ENCODE measurements at regions not wholly inside any gene's neighbourhood (a gene's known extent, or its start where the extent isn't known, plus 50 kb on each side); places are given as distances from the start of the nearest gene placed in this dataset.

DNA sequence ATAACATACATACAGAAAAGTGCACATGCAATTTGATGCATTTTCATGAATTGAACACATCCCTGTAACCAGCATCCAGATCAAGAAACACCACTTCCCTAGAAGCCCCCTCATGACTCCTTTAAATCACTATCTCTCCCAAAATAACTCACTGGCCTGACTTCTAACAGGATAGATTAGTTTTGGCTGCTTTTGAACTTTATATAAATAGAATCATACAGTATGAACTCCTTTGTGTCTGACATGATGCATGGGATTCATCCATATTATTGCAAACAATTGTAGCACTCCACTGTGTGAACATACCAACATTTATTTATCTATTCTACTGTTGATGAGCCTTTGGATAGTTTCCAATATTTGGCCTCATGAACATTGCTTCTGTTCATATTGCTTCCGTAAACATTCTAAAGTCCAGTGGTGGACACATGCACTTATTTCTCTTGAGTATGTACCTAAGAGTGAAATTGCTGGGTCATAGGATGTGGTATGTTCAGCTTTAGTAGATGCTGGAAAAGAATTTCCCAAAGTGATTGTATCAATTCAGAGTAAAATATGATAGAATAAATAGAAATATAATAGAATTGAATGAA, 148.7 kb upstream of the GDNF start:
- DNase-seq (ENCODE audit: low read depth) (no peak), FAIRE-seq (no peak)
- Histone ChIP-seq H3K79me2 (ENCODE audit: insufficient read depth, low read length) (no peaks in the 10 kb centered on the region), H3K4me3 (ENCODE audit: insufficient read depth, low read depth, low read length) (no peak overlapping the region), H4K20me1 (ENCODE audit: insufficient read depth, low read length) (no peaks in the 10 kb centered on the region), H3K4me1 (ENCODE audit: insufficient read depth, low read length) (no peaks in the 10 kb centered on the region), H3K27me3 (ENCODE audit: insufficient read depth, low read length) (peaks cover 12% of the 10 kb centered on the region), H3K9me3 (ENCODE audit: insufficient read depth, low read depth, low read length) (no peaks in the 10 kb centered on the region), H2AFZ (ENCODE audit: low read depth, low read length) (no peak overlapping the region), H3K9ac (ENCODE audit: low read length) (no peak overlapping the region), H3K4me2 (ENCODE audit: low read length) (no peak overlapping the region), H3K36me3 (ENCODE audit: insufficient read depth, low read length) (no peaks in the 10 kb centered on the region), H3K27ac (ENCODE audit: low read depth, low read length) (no peak overlapping the region)
- Mint-ChIP-seq H3K4me3 (ENCODE audit: unreplicated experiment) (no peak overlapping the region), H3K36me3 (ENCODE audit: low read depth, unreplicated experiment) (no peaks in the 10 kb centered on the region), H3K9me3 (ENCODE audit: unreplicated experiment) (peaks cover 3% of the 10 kb centered on the region), H3K27me3 (ENCODE audit: low read depth, unreplicated experiment) (peaks cover 2% of the 10 kb centered on the region), H3K4me1 (ENCODE audit: low read depth, unreplicated experiment) (peaks cover 15% of the 10 kb centered on the region), H3K27ac (ENCODE audit: unreplicated experiment) (no peak overlapping the region)
- TF ChIP-seq EZH2 (IDR thresholded peaks at IDR 0.05; ENCODE audit: insufficient read depth, low read length), result no peak
- TF ChIP-seq, protein P1, sequence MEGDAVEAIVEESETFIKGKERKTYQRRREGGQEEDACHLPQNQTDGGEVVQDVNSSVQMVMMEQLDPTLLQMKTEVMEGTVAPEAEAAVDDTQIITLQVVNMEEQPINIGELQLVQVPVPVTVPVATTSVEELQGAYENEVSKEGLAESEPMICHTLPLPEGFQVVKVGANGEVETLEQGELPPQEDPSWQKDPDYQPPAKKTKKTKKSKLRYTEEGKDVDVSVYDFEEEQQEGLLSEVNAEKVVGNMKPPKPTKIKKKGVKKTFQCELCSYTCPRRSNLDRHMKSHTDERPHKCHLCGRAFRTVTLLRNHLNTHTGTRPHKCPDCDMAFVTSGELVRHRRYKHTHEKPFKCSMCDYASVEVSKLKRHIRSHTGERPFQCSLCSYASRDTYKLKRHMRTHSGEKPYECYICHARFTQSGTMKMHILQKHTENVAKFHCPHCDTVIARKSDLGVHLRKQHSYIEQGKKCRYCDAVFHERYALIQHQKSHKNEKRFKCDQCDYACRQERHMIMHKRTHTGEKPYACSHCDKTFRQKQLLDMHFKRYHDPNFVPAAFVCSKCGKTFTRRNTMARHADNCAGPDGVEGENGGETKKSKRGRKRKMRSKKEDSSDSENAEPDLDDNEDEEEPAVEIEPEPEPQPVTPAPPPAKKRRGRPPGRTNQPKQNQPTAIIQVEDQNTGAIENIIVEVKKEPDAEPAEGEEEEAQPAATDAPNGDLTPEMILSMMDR (IDR thresholded peaks at IDR 0.05; ENCODE audit: insufficient read depth, low read depth, low read length), result no peak

DNA sequence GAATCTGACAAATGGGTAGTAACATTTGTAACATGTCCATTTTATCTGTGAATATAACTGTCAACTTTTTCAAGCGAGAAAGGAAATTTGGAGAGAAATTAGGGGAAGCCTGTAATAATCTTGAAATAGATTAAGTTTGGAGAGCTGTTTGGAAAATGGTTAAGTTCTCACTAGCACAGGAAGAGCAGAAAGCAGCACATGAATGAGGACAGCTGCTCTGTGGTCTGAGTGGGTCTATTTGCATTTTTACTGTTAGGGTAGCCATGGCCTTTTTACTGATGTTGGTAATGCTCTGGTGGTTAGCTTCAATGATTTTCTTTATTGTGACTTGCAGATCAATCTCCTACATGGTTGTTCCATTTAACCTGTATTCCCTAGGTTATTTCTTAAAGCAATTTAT, 144.5 kb upstream of the GDNF start:
- Mint-ChIP-seq H3K27me3 (ENCODE audit: low read depth, unreplicated experiment) (no peaks in the 10 kb centered on the region), H3K4me1 (ENCODE audit: low read depth, unreplicated experiment) (peaks cover 4% of the 10 kb centered on the region), H3K27ac (ENCODE audit: unreplicated experiment) (no peak overlapping the region), H3K4me3 (ENCODE audit: unreplicated experiment) (no peak overlapping the region), H3K36me3 (ENCODE audit: low read depth, unreplicated experiment) (no peaks in the 10 kb centered on the region), H3K9me3 (ENCODE audit: unreplicated experiment) (peaks cover 9% of the 10 kb centered on the region)
- Histone ChIP-seq H3K4me2 (ENCODE audit: low read length) (no peak overlapping the region), H2AFZ (ENCODE audit: low read depth, low read length) (no peak overlapping the region), H3K36me3 (ENCODE audit: insufficient read depth, low read length) (no peaks in the 10 kb centered on the region), H3K27me3 (ENCODE audit: insufficient read depth, low read length) (peaks cover 8% of the 10 kb centered on the region), H3K79me2 (ENCODE audit: insufficient read depth, low read length) (no peaks in the 10 kb centered on the region), H3K4me3 (ENCODE audit: insufficient read depth, low read depth, low read length) (no peak overlapping the region), H3K4me1 (ENCODE audit: insufficient read depth, low read length) (no peaks in the 10 kb centered on the region), H3K27ac (ENCODE audit: low read depth, low read length) (no peak overlapping the region), H3K9me3 (ENCODE audit: insufficient read depth, low read depth, low read length) (peaks cover 3% of the 10 kb centered on the region), H4K20me1 (ENCODE audit: insufficient read depth, low read length) (no peaks in the 10 kb centered on the region), H3K9ac (ENCODE audit: low read length) (no peak overlapping the region)
- TF ChIP-seq, protein P1 (IDR thresholded peaks at IDR 0.05; ENCODE audit: insufficient read depth, low read depth, low read length), result no peak
- no peak for TF ChIP-seq EZH2 (IDR thresholded peaks at IDR 0.05; ENCODE audit: insufficient read depth, low read length)
- FAIRE-seq (no peak), DNase-seq (ENCODE audit: low read depth) (no peak)

DNA sequence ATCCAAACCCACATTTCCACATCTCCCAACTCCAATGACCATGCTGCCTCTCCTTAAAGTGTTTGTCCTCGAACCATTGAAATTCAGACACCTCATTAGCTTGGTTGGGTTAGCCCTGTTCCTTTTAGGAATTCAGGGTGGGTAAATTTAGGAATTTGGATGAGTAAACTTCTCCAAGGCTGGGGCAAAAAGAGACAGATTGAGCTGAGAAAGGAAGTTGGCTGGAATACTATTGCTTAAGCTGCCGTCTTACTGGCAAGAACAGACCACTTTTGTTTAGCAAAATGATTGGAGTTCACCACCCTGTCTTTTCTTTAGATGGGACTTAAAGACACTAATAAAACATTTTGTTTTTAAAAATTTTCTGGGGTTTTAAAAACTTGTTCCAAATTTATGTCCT, 143.6 kb upstream of the GDNF start:
- Histone ChIP-seq H3K4me3 (ENCODE audit: insufficient read depth, low read depth, low read length) (no peak overlapping the region), H3K27ac (ENCODE audit: low read depth, low read length) (no peak overlapping the region), H3K27me3 (ENCODE audit: insufficient read depth, low read length) (peaks cover 8% of the 10 kb centered on the region), H2AFZ (ENCODE audit: low read depth, low read length) (no peak overlapping the region), H3K4me2 (ENCODE audit: low read length) (no peak overlapping the region), H3K4me1 (ENCODE audit: insufficient read depth, low read length) (no peaks in the 10 kb centered on the region), H3K9me3 (ENCODE audit: insufficient read depth, low read depth, low read length) (peaks cover 3% of the 10 kb centered on the region), H3K36me3 (ENCODE audit: insufficient read depth, low read length) (no peaks in the 10 kb centered on the region), H3K9ac (ENCODE audit: low read length) (no peak overlapping the region), H4K20me1 (ENCODE audit: insufficient read depth, low read length) (no peaks in the 10 kb centered on the region), H3K79me2 (ENCODE audit: insufficient read depth, low read length) (no peaks in the 10 kb centered on the region)
- no peaks in the 10 kb centered on the region for H3K36me3 Mint-ChIP-seq (ENCODE audit: low read depth, unreplicated experiment)
- FAIRE-seq, result no peak
- DNase-seq (ENCODE audit: low read depth), result no peak
- H3K27me3 Mint-ChIP-seq (ENCODE audit: low read depth, unreplicated experiment), result no peaks in the 10 kb centered on the region
- H3K4me3 Mint-ChIP-seq (ENCODE audit: unreplicated experiment), result no peak overlapping the region
- TF ChIP-seq EZH2 (IDR thresholded peaks at IDR 0.05; ENCODE audit: insufficient read depth, low read length), result no peak
- TF ChIP-seq, protein P1 (IDR thresholded peaks at IDR 0.05; ENCODE audit: insufficient read depth, low read depth, low read length), result no peak
- peaks cover 9% of the 10 kb centered on the region for H3K9me3 Mint-ChIP-seq (ENCODE audit: unreplicated experiment)
- peaks cover 4% of the 10 kb centered on the region for H3K4me1 Mint-ChIP-seq (ENCODE audit: low read depth, unreplicated experiment)
- no peak overlapping the region for H3K27ac Mint-ChIP-seq (ENCODE audit: unreplicated experiment)
